GM12878 (cell line): ENCODE measurements at regions not wholly inside any gene's neighbourhood (a gene's known extent, or its start where the extent isn't known, plus 50 kb on each side); places are given as distances from the start of the nearest gene placed in this dataset.

Experiments
- MYC ChIP-seq: IDR thresholded peaks from 2 replicates; pipeline ENCODE4 v1.6.1; 2011; ENCODE audit warnings: mild to moderate bottlenecking, low read length, moderate library complexity, inconsistent platforms; ENCODE audit not compliant: insufficient read depth, insufficient replicate concordance, insufficient read length, severe bottlenecking
- ZNF274 ChIP-seq: IDR thresholded peaks from one replicate; pipeline ENCODE4 v1.8.0; 2011; ENCODE audit not compliant: insufficient read length, insufficient read depth

GRCh38 chr2:104200533-104201168, 653.3 kb upstream of the POU3F3 start:
- no peak for TF ChIP-seq MYC
- no peak for TF ChIP-seq ZNF274
